Coronary artery (tissue), 2 donors: ENCODE measurements at regions not wholly inside any gene's neighbourhood (a gene's known extent, or its start where the extent isn't known, plus 50 kb on each side); places are given as distances from the start of the nearest gene placed in this dataset.
"Not testable (repeated sequence)": the region's sequence is repeated elsewhere in the genome, so short reads cannot be mapped to it uniquely, and the experiment has no call there.

Source experiments
- DNase-seq: peaks from one replicate; pipeline ENCODE4 v3.0.0-alpha.2; 2017; ENCODE audit warnings: low spot score
- H3K27ac ChIP-seq, 2 donors: fragments of 200-600 bp; sonication (generic); one replicate each; pipeline ENCODE4 v1.5.1; 2016 to 2019
- H3K4me3 ChIP-seq: fragments of 200-600 bp; sonication (generic); 2 replicates; pipeline ENCODE4 v1.5.1; 2016; ENCODE audit warnings: mild to moderate bottlenecking, moderate library complexity
- CTCF ChIP-seq: fragments of 200-600 bp; sonication (generic); IDR thresholded peaks from one replicate; pipeline ENCODE4 v1.5.1; 2019; ENCODE audit warnings: antibody characterized with exemption

- Histone ChIP-seq H3K27ac (no peak overlapping the region), H3K4me3 (no peak overlapping the region)
- no peak for TF ChIP-seq CTCF
- DNase-seq: no peak
Observed at GRCh38 chr17:13158494-13159240, 140.8 kb upstream of the ELAC2 start.

- no peak for DNase-seq
- no peak overlapping the region for H3K4me3 ChIP-seq
- no peak for TF ChIP-seq CTCF
Observed at GRCh38 chr17:13157656-13158055, 139.8 kb upstream of the ELAC2 start.

GRCh38 chr17:13154930-13155329 is 137.1 kb upstream of the ELAC2 start:
- Histone ChIP-seq H3K4me3 (no peak overlapping the region), H3K27ac (no peak overlapping the region)
- no peak for DNase-seq
- TF ChIP-seq CTCF: no peak

More at GRCh38 chr17:13157656-13158055, 139.8 kb upstream of the ELAC2 start:
- H3K27ac ChIP-seq: no peak overlapping the region

- H3K27ac ChIP-seq: no peak overlapping the region
- no peak for DNase-seq
- H3K4me3 ChIP-seq: no peak overlapping the region
- TF ChIP-seq CTCF: no peak
Observed at GRCh38 chr17:13154398-13154797, 136.6 kb upstream of the ELAC2 start.

- no peak for TF ChIP-seq CTCF
- DNase-seq: no peak
- Histone ChIP-seq H3K4me3 (no peak overlapping the region), H3K27ac (no peak overlapping the region)
Observed at GRCh38 chr17:13153036-13153435, 135.2 kb upstream of the ELAC2 start.

- TF ChIP-seq CTCF: no peak
- Histone ChIP-seq H3K4me3 (no peak overlapping the region), H3K27ac (no peak overlapping the region)
- no peak for DNase-seq
Observed at GRCh38 chr17:13152501-13152900, 134.7 kb upstream of the ELAC2 start.

GRCh38 chr17:13150738-13151137 is 132.9 kb upstream of the ELAC2 start:
- not testable (repeated sequence) for H3K4me3 ChIP-seq, DNase-seq

More at GRCh38 chr17:13150738-13151137, 132.9 kb upstream of the ELAC2 start:
- not testable (repeated sequence) for H3K27ac ChIP-seq
